Uterus (tissue), 2 donors: ENCODE measurements at regions not wholly inside any gene's neighbourhood (a gene's known extent, or its start where the extent isn't known, plus 50 kb on each side); places are given as distances from the start of the nearest gene placed in this dataset.

Experiments used
- CTCF ChIP-seq, 4 experiments: fragments of 200-600 bp in 2 of 4; fragments of 450-650 bp in 2 of 4; sonication (generic) in 2 of 4; IDR thresholded peaks; one replicate each; pipeline ENCODE4 v1.5.1; 2016 to 2019; ENCODE audit warnings: antibody characterized with exemption in 4 of 4, mild to moderate bottlenecking in 2 of 4, moderate library complexity in 1 of 4
- POLR2A ChIP-seq, 2 donors: fragments of 450-650 bp; IDR thresholded peaks; one replicate each; pipeline ENCODE4 v1.6.1; 2016; ENCODE audit warnings: antibody characterized with exemption in 2 of 2, mild to moderate bottlenecking in 1 of 2, moderate library complexity in 1 of 2

GRCh38 chr14:30193101-30193500, 265.5 kb upstream of the PRKD1 start:
- no peak for TF ChIP-seq CTCF (IDR thresholded peaks at IDR 0.05)
- no peak for TF ChIP-seq POLR2A (IDR thresholded peaks at IDR 0.05)
